HG03442 (cell line): ENCODE measurements at regions not wholly inside any gene's neighbourhood (a gene's known extent, or its start where the extent isn't known, plus 50 kb on each side); places are given as distances from the start of the nearest gene placed in this dataset.

Experiments used
- ATAC-seq: cut with Tn5 transposase; IDR thresholded peaks from one replicate; pipeline ENCODE4 v1.9.1; 2021; ENCODE audit warnings: mild to moderate bottlenecking, moderate library complexity; ENCODE audit not compliant: unreplicated experiment

DNA sequence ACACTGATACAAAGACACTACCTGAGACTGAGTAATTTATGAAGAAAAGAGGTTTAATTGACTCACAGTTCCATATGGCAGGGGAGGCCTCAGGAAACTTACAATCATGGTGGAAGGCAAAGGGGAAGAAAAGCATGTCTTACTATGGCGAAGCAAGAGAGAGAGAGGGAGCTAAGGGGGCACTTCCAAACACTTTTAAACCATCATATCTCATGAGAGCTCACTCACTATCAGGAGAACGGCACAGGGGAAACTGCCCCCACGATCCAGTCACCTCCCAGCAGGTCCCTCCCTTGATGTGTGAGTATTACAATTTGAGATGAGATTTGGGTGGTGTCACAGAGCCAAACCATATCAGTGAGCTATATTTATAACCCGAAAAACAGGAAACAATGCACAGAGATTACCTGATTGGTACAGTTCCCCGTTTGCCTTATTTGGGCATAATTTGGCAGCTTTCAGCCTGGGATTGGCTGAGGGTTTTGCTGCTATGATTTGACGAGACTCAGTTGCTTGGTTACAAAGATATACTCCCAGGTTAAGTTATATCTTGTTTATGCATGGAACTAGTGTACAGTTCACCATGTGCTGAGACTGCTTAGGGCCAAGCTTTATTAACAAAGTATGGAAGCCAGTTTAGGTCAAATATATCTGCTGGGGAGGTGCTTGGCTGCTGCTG lies 184.2 kb downstream of the NR2F2 start:
- ATAC-seq, result no peak

DNA sequence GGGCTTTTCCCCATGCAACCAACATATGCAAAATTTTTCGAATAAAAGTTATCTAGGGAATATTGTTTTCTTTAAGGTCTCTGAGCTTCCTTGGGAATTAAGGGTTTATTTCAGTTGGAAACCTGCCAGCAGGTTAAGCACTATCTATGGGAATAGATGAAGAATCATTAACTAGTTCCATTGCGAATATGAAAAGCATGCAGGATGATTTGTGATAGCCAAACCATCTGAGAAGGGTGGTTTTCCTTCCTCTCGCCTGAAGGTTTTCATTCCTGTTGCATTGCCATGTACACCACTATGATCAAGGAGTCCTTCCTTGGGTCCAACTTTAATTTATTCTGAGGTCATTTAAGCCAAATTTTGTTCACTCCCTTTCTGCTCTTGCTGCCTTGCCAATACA lies 184.9 kb downstream of the NR2F2 start:
- no peak for ATAC-seq

DNA sequence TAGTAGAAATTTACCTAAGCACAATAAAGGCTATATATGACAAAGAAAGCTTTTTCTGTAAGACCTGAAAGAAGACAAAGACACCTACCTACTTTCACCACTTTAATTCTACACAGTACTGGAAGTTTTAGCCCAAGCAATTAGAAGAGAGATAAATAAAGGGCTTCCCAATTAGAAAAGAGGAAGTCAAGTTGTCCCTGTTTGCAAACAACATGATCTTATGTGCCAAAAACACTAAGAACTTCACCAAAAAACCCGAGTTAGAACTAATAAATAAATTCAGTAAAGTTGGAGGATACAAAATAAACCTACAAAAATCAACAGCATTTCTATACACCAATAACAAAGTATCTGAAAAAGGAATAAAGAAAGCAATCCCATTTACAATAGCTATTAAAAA lies 190.9 kb downstream of the NR2F2 start:
- no peak for ATAC-seq

DNA sequence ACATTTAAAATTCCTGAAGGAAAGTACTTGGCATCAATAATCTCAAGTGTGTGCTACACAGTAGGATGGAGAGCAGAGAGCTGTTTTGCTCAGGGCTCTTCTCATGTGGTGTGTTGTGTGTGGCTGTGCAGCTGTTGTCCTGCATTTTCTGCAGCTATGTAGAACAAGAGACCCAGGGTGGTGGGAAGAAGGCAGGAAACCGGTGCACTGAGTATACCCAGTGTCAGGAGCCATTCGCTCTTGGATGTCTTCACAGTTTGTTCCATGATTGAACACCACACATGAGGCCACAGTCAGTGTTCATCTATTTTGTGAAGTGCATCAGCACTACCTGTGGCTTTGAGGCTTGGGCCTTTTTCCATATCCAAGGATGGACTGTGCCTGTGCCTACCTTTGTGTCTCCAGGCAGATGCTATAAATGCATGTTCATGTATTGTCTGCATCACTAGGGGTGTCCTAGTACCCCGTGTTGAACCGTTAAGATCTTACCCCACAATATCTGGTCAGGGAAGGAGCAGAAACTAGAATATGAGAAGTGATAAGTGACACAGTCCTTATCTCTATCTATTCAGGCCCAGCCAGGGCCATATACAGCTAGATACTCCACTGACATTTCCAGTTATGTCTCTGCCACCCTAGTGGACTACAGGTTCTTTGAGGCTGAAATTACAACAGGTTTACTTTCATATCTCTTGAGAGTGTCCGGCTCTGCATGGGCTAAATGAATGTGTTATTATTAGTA lies 194.3 kb downstream of the NR2F2 start:
- no peak for ATAC-seq

DNA sequence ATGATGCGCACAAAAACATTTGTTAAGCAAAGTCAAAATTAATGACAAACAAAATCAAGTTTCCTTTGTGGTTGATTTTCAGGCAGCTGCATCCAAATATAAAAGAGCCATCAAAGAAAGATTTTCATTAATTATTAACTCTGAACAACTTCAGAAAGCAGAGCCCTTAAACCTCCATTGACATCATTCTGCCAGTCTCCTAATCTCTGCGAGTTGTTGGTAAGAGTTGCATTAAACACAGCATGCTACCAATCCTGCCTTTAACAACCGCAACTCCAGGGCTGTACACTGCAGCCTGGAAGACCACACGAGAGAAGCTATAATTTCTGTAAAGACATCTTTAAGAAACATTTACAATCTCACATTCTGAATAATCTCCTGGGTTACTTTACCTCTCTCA lies 204.6 kb downstream of the NR2F2 start:
- no peak for ATAC-seq

DNA sequence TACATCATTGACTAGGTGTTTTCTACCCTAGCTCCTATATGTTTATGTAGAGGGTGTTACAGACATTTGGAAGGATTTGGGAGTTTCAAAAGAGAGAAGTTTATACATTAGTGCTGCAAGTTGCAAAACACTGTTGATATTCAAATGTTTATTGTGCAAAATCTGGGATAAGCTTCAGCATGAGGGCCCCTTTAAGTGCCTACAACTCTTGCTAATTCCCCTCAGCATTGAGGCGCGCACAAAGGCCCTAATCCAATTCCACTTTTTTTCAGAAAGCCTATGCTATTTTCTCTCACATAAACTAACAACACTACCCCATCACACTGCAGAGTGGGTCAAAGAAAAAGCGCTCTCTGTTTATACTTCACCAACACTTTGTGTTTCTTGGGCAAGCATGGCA lies 208.0 kb downstream of the NR2F2 start:
- no peak for ATAC-seq

DNA sequence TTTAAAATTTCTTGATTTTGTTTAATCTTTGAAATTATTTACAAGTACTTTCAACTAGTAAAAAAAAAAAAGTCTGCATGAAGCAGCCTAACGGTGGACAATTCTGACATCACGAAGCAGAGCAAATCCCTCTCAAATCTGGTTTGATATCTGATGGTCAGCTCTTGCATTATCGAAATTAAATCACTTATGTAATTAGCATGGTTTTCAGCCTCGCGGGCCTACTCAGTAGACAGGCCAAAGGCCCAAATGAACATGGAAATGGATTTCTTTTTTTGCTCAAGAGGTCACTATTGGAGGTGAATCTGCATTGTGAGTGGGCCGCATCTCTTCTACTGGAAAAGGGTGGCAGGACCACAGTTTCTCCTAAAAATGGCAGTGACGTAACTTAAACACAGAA lies 209.8 kb downstream of the NR2F2 start:
- ATAC-seq, result no peak

DNA sequence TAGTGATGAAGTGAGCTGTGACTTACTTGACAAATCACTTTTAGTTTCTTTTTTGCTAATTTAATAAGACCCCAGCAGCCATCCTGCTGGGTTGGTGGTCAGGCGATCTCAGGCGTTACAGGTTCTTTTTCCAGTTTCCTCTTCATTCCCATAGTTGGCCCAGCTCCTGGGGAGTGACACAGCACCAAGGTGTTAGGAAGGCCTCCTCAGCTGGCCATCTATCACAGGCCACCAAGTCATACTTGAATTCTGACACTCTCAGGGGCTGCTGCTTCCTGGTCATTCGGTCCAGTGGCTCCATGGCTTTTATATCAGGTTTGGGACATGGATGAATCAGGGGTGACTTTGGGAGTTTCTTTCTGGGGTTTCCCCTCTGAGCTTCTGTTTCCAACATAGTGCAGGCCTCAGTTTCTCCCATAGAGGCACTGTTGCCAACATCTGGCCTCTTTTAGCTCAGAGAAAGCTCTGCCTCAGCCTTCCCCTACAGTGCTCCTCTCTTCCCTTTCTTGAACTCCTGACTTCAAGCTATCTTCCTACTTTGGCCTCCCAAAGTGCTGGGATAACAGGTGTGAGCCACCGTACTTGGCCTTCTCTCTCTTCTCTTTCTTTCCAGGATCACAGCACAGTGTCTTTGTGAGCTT lies 211.8 kb downstream of the NR2F2 start:
- no peak for ATAC-seq

DNA sequence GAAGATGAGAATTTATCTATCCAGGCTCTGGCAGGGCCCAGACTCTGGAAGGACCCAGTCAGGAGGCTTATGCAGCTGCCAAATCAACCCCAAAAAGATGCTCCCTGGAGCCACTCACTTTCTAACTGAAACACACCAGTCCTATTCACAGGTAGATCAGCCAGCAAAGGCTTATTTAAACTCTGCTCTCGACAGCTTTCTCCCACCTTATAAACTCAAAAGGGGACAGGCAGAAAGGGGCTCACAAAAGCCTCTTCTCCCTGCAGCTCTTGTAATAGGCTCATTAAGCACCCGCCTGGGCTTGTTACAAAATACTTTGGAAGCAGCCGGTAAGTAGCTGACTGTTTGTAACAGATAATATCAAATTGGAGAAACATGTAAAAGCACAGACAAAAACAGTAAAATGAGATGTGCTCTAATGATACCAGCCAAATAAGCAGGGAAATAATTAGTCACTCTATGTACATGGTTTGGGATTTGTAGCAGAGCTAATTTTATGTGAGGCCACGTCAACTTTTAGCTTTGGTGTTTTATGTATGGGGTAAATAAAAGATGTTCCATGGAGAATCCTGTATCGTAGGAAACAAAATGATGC lies 213.8 kb downstream of the NR2F2 start:
- no peak for ATAC-seq

DNA sequence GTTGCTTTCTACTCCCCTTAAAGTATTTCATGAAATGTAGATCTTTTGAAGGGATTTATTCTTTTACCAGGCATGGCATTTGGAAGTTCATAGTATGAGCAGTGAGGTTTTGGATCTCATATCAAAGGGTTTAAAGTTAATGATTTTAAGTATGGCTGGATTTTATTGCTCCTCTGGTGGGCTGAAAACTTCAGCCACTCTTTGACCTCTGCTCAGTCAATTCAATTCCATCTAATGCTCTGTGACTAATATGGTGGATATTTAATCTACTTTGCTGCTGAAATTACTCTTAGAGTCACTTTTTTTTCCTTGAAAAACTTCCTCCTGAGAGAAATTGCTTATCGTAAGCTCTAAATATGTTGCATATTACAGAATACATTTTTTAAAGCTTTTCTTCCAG lies 218.6 kb downstream of the NR2F2 start:
- ATAC-seq, result no peak

DNA sequence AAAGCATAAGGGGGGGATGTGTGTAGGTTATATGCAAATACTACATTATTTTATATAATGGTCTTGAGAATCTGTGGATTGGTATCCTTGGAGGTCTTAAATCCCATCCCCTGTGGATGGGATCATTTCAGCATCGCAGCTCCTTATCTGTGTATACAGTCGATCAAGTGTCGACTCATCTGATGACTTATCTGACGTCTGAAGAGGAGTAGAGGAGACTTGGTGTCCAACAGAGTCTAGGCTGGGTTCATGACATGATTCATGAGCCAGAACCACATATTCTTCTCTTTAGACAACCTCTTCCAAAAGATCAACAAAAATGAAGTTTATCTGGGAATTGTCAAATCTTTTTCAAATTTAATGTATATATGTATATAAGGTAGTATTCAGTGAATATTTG lies 220.7 kb downstream of the NR2F2 start:
- no peak for ATAC-seq

DNA sequence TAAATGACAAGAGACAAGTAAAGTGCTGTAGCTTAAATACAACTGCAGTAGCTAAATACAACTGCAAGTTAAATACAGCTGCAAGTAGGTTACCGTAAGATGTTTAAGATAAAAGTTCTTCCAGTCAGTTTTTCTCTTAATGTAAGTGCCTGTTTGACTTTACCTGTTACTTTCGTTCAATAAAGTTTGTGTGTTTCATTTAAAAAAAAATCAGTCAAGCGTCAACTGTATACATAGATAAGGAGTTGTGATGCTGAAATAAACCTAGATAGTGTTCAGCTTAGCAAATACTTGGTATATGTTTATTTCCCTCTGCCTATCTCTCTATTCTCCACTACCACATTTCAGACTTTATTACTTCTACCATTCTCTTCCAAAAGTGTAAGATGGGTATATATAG lies 221.2 kb downstream of the NR2F2 start:
- no peak for ATAC-seq

DNA sequence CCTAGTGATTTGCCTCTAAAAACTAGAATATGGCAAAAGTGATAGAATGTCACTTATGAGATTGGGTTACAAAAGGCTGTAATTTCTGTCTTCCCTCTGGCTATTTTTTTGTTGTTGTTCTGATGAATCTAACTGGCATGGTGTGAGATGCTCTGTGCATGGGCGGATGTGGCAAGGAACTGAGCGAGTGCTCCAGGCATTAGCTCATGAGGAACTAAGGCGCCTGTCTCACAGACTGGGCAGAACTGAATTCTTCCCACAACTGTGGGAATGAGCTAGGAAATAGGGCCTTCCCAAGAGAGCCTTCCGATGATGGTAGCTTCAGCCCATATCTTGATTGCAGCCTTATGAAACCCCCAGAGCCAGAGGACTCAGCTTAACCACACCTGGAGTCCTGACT lies 222.5 kb downstream of the NR2F2 start:
- ATAC-seq, result no peak

DNA sequence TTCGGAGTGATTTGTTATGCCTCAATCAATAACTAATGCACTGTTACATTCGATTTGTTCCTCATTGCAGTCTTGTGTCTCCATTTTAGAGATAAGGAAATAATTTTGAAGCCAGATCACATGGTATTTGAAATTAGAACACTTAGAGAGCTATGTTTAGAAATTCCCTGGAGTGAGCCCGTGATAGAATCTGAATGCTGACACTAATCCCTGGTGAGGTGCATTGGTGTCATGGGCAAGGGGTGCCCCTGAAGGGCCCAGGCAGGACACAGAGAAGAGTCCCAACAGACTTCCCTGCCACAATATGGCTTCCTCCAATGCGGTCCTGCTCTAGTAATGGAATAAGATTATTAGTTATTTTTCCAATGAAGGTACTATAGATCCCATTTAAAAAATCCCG lies 223.0 kb downstream of the NR2F2 start:
- ATAC-seq, result no peak

DNA sequence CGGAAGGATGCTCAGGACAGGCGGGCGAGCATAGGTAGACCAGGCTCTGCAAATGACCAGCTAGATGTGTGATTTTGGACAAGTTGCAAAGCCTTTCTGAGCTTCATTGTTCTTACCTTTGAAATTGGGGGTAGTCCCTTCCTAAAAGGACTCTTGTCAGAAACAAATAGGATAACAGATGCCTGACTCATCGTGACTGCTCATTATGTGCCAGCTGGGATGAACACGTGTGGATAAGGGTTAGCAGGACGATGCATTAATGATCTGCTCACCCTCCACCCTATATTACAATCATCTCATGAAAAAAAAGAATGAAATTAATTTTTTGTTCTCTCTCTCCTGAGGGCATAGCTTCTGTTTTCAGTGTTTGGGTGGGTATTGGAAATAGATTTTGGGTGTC lies 223.4 kb downstream of the NR2F2 start:
- ATAC-seq, result no peak

DNA sequence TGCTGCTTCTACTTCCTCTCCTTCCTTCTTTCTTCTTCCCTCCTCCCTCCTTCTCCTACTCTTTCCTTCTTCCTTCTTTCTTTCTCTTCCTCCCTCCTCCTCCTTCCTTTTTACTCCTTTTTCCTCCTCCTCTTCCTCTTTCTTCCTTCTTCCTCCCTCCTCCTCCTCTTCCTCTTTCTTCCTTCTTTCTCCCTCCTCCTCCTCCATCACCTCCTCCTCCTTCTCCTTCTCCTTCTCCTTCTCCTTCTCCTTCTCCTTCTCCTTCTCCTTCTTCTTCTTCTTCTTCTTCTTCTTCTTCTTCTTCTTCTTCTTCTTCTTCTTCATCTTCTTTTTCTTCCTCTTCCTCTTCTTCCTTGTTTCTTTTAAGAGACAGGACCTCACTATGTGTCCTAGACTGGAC lies 224.0 kb downstream of the NR2F2 start:
- ATAC-seq, result no peak

DNA sequence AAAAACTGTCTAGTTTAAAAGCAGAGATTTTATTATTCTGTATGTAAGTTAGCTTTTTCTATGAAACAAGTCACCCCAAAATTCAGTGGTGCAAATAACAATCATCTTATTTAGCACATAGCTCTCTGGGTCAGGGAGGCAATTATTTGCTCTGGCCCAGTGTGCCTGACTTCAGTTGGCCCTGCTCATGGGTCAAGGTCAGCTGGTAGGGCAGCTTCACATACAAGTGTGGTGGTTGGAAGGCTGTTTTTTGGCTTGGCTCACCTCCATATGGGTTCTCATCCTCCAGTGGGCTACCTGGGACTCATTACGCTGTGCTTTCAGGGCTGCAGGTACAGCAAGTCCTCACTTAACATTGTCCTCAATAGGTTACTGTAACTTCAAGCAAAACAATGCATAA lies 228.6 kb downstream of the NR2F2 start:
- ATAC-seq, result no peak

DNA sequence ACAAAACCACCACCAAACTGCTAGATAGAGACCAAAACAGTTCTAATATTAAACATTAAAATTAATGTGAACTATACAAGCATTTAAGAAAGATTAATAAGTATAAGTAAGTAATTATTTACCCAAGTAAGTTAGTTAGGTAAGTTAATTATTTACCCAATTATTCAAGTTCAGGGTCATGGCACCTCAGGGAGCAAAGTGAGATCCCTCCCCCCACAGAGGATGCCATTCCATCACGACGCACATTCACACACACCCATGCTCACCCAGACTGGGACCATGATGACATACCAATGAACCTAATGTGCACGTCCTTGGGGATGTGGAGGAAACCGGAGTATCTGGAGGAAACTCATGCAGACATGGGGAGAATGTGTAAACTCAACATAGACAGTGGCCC lies 229.1 kb downstream of the NR2F2 start:
- ATAC-seq, result no peak

DNA sequence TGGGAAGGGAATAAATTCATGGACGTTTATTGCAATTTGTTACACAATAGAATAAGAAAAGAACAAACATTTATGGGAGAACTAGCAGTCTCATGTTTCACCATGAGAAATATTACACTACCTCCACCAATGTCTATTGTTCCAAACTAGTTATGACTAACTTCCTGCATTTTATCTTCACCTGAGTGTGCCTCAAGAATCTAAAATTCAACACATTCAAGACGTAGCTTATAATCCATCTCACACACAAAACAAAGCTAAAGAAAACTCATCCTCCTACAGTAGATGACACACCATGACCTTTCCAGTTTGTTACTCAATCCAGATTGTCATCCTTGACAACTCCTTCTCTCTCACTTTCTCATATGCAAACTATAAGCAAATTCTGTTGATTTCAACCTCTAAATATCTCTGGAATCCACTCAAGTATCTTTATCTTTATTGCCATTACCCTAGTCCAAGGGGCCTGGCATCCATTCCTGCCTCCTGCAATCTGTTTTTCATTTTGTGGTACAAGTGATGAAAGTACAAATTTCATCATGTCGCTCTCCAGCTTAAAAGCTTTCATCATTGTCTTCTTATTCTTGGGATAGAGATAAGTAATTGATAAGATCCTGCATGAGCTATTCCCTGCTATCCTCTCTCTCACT lies 229.9 kb downstream of the NR2F2 start:
- ATAC-seq, result no peak

DNA sequence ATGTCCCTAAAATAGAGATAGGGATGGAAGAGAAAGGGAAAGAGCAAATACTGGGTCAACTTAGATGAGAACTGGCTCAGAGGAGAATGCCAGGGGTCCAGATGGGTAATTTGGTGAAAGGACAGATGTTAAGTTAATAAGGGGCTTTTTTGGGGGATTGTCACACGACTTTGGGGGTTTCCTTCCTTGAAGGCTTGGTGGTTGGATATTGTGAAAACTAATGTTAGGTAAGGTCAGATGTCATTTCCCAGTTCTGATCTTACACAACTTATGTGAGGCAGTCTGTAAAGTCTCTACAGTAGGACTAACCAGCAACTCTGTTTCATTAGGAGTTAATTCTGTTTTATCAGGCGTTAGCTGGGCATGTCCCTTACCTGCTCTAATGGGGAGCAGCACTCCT lies 231.1 kb downstream of the NR2F2 start:
- ATAC-seq, result no peak

DNA sequence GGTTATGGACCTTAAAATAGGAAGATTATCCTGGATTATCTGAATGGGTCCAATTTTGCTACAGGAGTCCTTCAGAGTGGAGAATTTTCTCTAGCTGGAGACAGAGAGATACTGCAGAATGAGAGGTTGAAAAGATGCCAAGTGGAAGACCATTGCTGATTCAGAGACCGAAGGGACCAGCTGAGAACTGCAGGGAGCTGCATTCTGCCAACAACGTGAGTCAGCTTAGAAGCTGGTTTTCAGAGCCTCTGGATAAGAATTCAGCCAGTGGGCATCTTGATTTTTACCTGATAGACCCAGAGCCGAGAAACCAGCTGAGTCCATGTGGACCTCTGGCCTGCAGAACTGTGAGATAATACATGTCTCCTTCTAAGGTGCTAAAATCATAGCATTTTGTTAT lies 234.0 kb downstream of the NR2F2 start:
- ATAC-seq, result no peak
